ENCODE measurements at regions not wholly inside any gene's neighbourhood (a gene's known extent, or its start where the extent isn't known, plus 50 kb on each side); places are given as distances from the start of the nearest gene placed in this dataset.

DNA sequence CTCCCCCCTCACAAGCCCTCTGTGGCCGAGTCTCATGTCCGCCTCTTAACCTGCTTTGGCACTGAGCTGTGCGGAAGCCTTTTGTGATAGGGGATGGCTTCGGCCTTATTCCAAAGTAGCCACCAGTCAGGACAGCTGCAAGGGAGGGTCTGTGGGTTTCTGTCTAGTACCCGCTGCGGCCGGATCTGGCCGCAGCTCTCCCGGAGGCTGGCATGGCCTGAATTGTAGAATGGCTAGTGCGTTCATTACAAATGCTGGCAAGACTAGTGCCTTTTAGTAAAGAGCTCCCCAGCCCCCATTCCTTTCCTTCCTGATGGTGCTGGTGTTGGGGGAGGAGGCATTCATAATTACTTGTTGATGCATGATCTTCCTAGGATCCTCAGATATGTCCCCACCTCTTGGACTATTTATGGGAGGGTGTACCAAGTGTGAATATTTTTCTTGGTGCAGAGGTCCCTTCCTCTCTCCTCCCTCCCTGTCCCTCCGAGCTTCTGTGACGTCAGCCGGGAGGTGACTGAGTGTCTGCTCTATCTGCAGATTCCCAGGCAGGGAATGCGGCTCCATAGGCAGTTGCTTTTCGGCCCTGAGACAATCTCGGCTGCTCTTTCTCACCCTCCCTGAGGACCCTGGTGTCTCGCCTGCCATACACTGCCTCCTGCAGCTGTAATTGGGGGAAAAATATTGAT lies 108.7 kb upstream of the E2F8 start:
- no peak for TF ChIP-seq POLR2A (IDR thresholded peaks at IDR 0.05)
- TF ChIP-seq, protein P1, sequence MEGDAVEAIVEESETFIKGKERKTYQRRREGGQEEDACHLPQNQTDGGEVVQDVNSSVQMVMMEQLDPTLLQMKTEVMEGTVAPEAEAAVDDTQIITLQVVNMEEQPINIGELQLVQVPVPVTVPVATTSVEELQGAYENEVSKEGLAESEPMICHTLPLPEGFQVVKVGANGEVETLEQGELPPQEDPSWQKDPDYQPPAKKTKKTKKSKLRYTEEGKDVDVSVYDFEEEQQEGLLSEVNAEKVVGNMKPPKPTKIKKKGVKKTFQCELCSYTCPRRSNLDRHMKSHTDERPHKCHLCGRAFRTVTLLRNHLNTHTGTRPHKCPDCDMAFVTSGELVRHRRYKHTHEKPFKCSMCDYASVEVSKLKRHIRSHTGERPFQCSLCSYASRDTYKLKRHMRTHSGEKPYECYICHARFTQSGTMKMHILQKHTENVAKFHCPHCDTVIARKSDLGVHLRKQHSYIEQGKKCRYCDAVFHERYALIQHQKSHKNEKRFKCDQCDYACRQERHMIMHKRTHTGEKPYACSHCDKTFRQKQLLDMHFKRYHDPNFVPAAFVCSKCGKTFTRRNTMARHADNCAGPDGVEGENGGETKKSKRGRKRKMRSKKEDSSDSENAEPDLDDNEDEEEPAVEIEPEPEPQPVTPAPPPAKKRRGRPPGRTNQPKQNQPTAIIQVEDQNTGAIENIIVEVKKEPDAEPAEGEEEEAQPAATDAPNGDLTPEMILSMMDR (IDR thresholded peaks at IDR 0.05), result no peak
- H3K4me3 ChIP-seq (ENCODE audit: low read depth, poor library complexity, severe bottlenecking), result no peak overlapping the region
- no peak for DNase-seq (ENCODE audit: low spot score in 2 of 2)
- intact Hi-C loops (cut with DNase I; ENCODE audit: low total_unique reads), result no loop called here
- 66 to 71% methylated on average over 17 of the region's 17 CpGs for WGBS, 2 donors

DNA sequence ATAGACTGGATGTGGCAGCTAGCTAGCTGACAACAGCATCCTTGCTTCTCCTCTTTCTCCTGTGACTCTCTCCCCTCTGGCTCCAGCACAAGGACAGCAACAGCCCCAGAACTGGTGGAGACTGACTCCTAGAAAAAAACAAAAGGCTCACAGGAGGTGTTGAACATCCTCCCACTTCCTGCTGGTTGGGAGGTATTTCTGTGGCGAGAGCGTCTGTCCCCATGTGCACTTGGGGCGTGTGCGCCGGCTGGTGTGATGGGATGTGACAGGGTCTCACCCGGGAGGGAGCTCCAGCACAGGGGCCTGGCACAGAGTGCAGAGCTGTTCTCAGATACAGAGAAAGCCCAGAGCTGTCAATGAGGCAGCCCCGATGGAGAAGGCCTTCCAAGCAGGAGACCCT lies 107.2 kb upstream of the E2F8 start:
- no peak overlapping the region for H3K4me3 ChIP-seq (ENCODE audit: low read depth, poor library complexity, severe bottlenecking)
- no peak for DNase-seq (ENCODE audit: low spot score in 2 of 2)
- WGBS, 2 donors, result 70 to 84% methylated on average over 7 of the region's 7 CpGs
- no peak for TF ChIP-seq POLR2A (IDR thresholded peaks at IDR 0.05)
- TF ChIP-seq, protein P1 (IDR thresholded peaks at IDR 0.05), result no peak
- intact Hi-C loops (cut with DNase I; ENCODE audit: low total_unique reads), result no loop called here

DNA sequence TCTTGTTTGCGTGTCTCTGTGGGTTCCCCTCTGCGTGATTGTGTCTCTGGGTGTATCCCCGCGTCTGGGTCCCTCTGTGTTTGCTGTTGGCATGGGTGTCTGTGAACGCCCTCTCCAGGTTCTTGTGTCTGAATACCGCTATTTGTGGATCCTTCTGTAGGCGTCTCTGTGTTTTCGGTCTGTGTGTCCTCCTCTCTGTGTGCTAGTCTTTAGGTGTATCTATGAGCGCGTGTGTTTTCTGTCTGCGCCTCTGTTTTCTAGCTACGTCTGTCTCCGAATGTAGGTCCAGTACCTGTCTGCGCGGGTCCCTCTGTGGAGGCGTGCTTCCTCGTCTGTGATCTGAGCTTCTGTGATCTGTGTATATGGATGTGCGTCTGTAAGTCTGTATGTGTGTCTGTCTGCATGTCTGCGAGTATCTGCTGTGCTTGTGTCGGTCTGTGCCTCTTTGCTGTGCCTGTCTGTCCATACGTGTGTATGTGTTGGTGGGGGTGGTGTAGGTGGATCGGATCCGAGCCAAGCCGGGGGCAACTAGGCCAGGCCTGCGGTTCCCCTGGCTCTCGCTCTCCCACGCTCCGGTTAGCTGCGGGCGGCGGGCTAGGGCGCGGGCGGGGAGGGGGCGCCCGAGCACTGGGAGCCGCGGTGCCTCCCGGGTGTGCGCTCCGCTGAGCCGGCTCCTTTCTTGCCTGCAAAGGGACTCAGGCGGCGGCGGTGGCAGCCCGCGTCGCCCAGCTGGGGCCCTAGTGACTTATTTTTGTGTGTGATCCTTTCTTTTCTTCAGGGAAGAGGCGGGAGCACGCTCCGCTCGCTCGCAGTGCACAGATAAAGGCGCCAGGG lies 105.3 kb upstream of the E2F8 start:
- H3K4me3 ChIP-seq (ENCODE audit: low read depth, poor library complexity, severe bottlenecking), result no peak overlapping the region
- 3 to 4% methylated on average over 50 to 52 of the region's 54 CpGs for WGBS, 2 donors
- intact Hi-C loops (cut with DNase I; ENCODE audit: low total_unique reads), result no loop called here
- TF ChIP-seq, protein P1 (IDR thresholded peaks at IDR 0.05), result no peak
- no peak for DNase-seq (ENCODE audit: low spot score in 2 of 2)

DNA sequence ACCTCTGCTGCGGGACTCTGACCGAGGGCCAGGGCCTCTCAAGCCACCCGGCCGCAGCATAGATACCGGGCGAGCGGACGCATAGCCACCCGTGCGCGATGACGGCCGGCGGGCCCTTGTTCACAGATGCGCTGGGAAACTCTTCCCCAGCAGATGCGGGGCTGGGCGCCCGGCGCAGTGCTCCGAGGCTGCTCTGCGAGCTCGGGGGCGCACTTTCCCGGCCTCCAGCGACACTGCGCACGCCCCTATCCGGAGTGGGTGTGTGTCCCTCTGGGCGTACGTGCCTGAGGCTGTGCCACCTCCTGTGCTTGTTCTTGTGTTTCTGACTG lies 104.7 kb upstream of the E2F8 start:
- no peak overlapping the region for H3K4me3 ChIP-seq (ENCODE audit: low read depth, poor library complexity, severe bottlenecking)
- intact Hi-C loops (cut with DNase I; ENCODE audit: low total_unique reads), result no loop called here
- DNase-seq (ENCODE audit: low spot score in 2 of 2), result no peak
- no peak for TF ChIP-seq POLR2A (IDR thresholded peaks at IDR 0.05)
- TF ChIP-seq, protein P1 (IDR thresholded peaks at IDR 0.05), result no peak
- WGBS, 2 donors, result 3 to 6% methylated on average over 3 to 14 of the region's 30 CpGs

DNA sequence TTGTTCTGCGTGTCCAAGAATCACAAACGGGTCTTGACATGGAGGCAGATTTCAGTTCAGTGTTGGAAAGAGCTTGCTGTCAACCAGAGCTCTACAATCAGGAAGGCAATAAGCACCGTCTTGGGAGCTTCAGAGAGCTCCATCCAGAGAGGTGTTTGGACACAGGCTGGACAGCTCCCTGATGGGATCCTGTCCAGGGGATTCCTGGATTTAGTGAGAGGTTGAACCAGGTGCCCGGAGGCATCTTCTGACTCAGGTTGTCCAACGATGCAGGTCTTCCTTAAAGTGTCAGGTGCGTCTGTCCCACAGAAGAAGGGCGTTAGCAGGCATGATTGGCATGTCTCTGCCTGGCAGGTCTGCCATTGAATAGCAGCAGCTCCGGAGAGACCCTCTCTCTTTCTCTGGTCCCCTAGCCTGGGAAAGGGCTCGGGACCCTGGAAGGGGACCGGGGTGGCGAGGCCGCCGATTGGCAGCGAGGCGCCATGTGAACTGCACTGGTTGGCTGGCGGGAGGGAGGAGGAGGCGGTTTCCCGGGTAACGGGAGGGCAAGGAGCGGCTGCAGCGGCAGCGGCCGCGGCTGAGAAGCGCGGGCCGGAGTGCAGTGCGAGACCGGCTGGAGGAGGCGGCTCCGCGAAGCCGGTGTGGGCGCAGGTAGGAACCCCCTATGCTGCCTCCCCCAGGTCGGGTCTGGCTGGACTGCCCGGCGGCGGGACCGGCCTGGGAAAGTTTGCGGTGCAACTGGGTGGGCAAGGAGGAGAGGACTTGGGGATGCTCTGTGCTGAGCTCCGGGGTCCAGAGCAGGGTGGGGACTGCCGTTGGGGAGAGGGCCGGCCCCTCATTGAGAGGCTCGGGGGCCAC lies 104.1 kb upstream of the E2F8 start:
- no peak overlapping the region for H3K4me3 ChIP-seq (ENCODE audit: low read depth, poor library complexity, severe bottlenecking)
- 11 to 24% methylated on average over 14 to 40 of the region's 44 CpGs for WGBS, 2 donors
- no peak for DNase-seq (ENCODE audit: low spot score in 2 of 2)
- intact Hi-C loops (cut with DNase I; ENCODE audit: low total_unique reads), result no loop called here
- no peak for TF ChIP-seq POLR2A (IDR thresholded peaks at IDR 0.05)
- TF ChIP-seq, protein P1 (IDR thresholded peaks at IDR 0.05), result no peak
